ENCODE measurements at regions not wholly inside any gene's neighbourhood (a gene's known extent, or its start where the extent isn't known, plus 50 kb on each side); places are given as distances from the start of the nearest gene placed in this dataset.

GRCh38 chr2:60047944-60048525 is 505.4 kb downstream of the BCL11A start:
- TF ChIP-seq EZH2phosphoT487 (conservative IDR thresholded peaks at IDR 0.05; ENCODE audit: low read length) (no peak), CTCF (IDR thresholded peaks at IDR 0.05; ENCODE audit: insufficient read depth, low read length, poor library complexity, severe bottlenecking) (no peak)
